ENCODE measurements at regions not wholly inside any gene's neighbourhood (a gene's known extent, or its start where the extent isn't known, plus 50 kb on each side); places are given as distances from the start of the nearest gene placed in this dataset.

DNA sequence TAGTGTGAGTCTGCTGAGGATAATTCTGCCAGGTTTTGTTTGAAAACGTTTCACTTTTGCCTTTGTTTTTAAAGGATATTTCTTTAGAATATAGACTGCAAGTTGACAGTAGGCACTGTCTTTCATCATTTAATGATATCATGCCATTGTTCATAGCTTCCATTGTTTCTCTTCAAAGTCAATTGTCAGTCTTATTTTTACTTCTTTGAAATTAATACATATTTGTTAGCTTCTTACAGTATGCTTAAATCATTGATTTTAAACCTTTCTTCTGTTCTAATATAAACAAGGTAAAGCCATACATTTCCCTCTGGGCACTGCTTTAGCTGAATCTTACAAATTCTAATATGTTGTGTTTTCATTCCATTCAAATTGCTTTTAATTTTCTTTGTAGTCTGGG is 62.3 kb upstream of the PARVA start:
- DNase-seq (no peak), ATAC-seq (no peak)
- intact Hi-C loops (cut with micrococcal nuclease), result no loop called here

DNA sequence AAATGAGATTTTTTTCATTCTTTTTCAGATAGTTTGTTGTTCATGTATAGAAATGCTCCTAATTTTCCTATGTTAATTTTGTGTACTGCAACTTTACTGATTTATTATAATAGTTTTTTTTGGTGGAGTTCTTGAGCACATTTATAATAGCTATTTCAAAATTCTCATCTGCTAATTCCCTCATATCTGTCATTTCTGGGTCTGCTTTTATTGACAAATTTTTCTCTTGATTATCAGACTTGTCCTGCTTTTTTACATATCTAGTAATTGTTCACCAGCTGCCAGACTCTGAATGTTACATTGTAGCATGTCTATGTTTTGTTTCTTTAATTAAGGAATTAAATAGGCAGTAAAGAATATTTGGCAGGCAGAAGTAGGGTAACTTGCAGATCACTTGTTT is 60.9 kb upstream of the PARVA start:
- DNase-seq, result no peak
- intact Hi-C loops (cut with micrococcal nuclease), result no loop called here
- no peak for ATAC-seq

- ATAC-seq, result peak; percentile 55
- intact Hi-C loops (cut with micrococcal nuclease), result no loop called here
- DNase-seq, result no peak
These were observed 58.5 kb upstream of the PARVA start for GRCh38 chr11:12318791-12319438.

DNA sequence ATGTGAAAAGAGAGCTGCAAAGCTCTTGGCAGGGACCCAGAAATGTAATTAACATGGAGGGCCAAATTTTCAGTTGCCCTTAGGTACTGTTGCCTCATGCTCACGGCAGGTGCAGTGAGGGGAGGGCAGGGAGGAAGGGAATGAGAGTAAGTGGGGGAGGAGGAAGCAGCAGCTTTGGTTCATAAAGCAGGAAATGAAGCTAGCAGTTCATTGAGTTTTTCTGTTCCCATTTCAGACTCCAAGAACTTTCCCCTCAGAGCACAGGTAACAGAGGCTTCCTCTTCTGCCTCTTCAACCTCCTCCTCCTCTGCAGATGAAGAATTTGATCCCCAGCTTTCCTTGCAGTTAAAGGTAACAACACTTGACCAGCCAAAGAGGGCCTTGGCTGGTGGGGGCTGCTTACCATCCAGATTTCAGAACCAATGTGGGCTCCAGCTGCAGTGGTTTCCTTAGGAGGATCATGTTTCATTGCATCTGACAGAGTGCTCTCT is 57.9 kb upstream of the PARVA start:
- intact Hi-C loops (cut with micrococcal nuclease), result no loop called here
- no peak for ATAC-seq
- no peak for DNase-seq

GRCh38 chr11:12319988-12320387 is 57.4 kb upstream of the PARVA start:
- no peak for ATAC-seq
- DNase-seq, result no peak
- intact Hi-C loops (cut with micrococcal nuclease), result no loop called here

DNA sequence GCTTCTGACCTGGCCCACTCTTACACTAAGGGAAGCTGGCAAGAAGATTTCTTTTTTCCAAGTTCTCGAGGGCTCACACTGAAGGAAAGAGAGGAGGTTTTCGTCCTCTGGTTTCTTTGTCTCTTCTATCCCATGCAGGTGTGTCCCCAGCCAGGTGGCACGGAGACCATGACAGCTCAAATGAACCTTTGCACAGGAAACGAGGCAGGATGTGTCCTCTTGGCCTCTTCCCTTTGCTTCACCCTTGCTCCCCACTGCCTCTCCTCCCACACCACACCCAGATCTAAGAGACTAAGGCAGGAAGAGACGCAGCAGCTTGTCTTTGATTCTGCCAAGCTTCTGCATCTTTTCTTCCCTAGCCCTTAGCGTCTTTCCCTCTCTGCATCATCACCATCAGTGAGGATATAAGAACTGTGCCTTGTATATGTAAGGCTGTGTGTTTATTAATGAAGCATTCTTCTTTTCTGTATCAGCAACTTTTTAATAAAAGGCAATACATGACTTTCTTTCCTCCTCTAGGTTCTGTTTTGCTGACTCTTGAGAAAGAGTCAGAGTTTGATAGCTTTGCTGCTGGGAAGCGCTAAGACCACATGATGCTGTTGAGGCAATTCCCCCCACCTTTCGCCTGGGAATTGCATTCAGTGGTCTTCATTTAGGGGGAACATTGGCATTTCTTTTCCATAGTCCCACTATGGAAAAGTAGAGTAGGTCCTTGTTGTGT is 56.0 kb upstream of the PARVA start:
- intact Hi-C loops (cut with micrococcal nuclease), result no loop called here

GRCh38 chr11:12324585-12324984 is 52.8 kb upstream of the PARVA start:
- intact Hi-C loops (cut with micrococcal nuclease), result no loop called here
- DNase-seq (no peak), ATAC-seq (no peak)

More for the DNA sequence above, 56.0 kb upstream of the PARVA start:
- ATAC-seq (no peak), DNase-seq (no peak)
